Osteoblast (primary cell): ENCODE measurements at regions not wholly inside any gene's neighbourhood (a gene's known extent, or its start where the extent isn't known, plus 50 kb on each side); places are given as distances from the start of the nearest gene placed in this dataset.
"Not testable (repeated sequence)": the region's sequence is repeated elsewhere in the genome, so short reads cannot be mapped to it uniquely, and the experiment has no call there.

Experiments
- DNase-seq: peaks from one replicate; pipeline ENCODE4 v3.0.0; 2011; ENCODE audit warnings: low spot score, mixed read lengths; ENCODE audit not compliant: insufficient read length; ENCODE audit errors: missing footprints
- H2AFZ ChIP-seq: 2 replicates; pipeline ENCODE4 v1.6.0; 2011; ENCODE audit warnings: mild to moderate bottlenecking, low read length
- H3K27ac ChIP-seq: 2 replicates; pipeline ENCODE4 v1.5.1; 2011; ENCODE audit warnings: mild to moderate bottlenecking, low read depth, low read length, moderate library complexity
- H3K27me3 ChIP-seq: 2 replicates; pipeline ENCODE4 v1.6.0; 2012; ENCODE audit warnings: mild to moderate bottlenecking, control low read depth, inconsistent platforms, low read length, moderate library complexity; ENCODE audit not compliant: insufficient read depth
- H3K36me3 ChIP-seq: 2 replicates; pipeline ENCODE4 v1.5.1; 2011; ENCODE audit warnings: mild to moderate bottlenecking, low read length, control low read depth, moderate library complexity; ENCODE audit not compliant: insufficient read depth
- H3K4me1 ChIP-seq: 2 replicates; pipeline ENCODE4 v1.5.1; 2011; ENCODE audit warnings: mild to moderate bottlenecking, low read length, control low read depth, moderate library complexity; ENCODE audit not compliant: insufficient read depth
- H3K4me2 ChIP-seq: 2 replicates; pipeline ENCODE4 v1.6.0; 2011; ENCODE audit warnings: mild to moderate bottlenecking, low read length; ENCODE audit not compliant: insufficient read depth
- H3K4me3 ChIP-seq: fragments of 200-600 bp; sonication (generic); 3 replicates; pipeline ENCODE4 v1.5.1; 2012; ENCODE audit warnings: mild to moderate bottlenecking, low read length, inconsistent platforms; ENCODE audit not compliant: insufficient read depth
- H3K79me2 ChIP-seq: 2 replicates; pipeline ENCODE4 v1.6.0; 2012; ENCODE audit warnings: mild to moderate bottlenecking, low read length, control low read depth, inconsistent platforms; ENCODE audit not compliant: insufficient read depth
- H3K9me3 ChIP-seq: 2 replicates; pipeline ENCODE4 v1.5.1; 2011; ENCODE audit warnings: low read depth, low read length, control low read depth
- H4K20me1 ChIP-seq: 2 replicates; pipeline ENCODE4 v1.6.0; 2012; ENCODE audit warnings: mild to moderate bottlenecking, low read length, control low read depth; ENCODE audit not compliant: insufficient read depth
- TF ChIP-seq, protein P1 (sequence below): IDR thresholded peaks from 2 replicates; pipeline ENCODE4 v1.5.1; 2011; ENCODE audit warnings: mild to moderate bottlenecking, low read depth, low read length, moderate library complexity; ENCODE audit errors: extremely low read depth

- Histone ChIP-seq H4K20me1 (no peaks in the 10 kb centered on the region), H3K9me3 (no peaks in the 10 kb centered on the region), H3K4me3 (no peak overlapping the region), H3K27me3 (no peaks in the 10 kb centered on the region), H3K79me2 (no peaks in the 10 kb centered on the region), H3K27ac (peak overlapping the region; percentile 61), H3K4me2 (peak overlapping the region; percentile 82), H3K4me1 (peaks cover 34% of the 10 kb centered on the region), H3K36me3 (no peaks in the 10 kb centered on the region), H2AFZ (no peak overlapping the region)
- TF ChIP-seq, protein P1, sequence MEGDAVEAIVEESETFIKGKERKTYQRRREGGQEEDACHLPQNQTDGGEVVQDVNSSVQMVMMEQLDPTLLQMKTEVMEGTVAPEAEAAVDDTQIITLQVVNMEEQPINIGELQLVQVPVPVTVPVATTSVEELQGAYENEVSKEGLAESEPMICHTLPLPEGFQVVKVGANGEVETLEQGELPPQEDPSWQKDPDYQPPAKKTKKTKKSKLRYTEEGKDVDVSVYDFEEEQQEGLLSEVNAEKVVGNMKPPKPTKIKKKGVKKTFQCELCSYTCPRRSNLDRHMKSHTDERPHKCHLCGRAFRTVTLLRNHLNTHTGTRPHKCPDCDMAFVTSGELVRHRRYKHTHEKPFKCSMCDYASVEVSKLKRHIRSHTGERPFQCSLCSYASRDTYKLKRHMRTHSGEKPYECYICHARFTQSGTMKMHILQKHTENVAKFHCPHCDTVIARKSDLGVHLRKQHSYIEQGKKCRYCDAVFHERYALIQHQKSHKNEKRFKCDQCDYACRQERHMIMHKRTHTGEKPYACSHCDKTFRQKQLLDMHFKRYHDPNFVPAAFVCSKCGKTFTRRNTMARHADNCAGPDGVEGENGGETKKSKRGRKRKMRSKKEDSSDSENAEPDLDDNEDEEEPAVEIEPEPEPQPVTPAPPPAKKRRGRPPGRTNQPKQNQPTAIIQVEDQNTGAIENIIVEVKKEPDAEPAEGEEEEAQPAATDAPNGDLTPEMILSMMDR: no peak
- no peak for DNase-seq
These were observed 284.1 kb upstream of the GRAMD2B start for GRCh38 chr5:126139086-126139485.

- TF ChIP-seq, protein P1: no peak
- Histone ChIP-seq H4K20me1 (no peaks in the 10 kb centered on the region), H3K27ac (peak overlapping the region; percentile 61), H3K9me3 (no peaks in the 10 kb centered on the region), H3K79me2 (no peaks in the 10 kb centered on the region), H3K4me2 (peak overlapping the region; percentile 82), H2AFZ (peak overlapping the region; percentile 70), H3K36me3 (no peaks in the 10 kb centered on the region), H3K27me3 (no peaks in the 10 kb centered on the region), H3K4me3 (peak overlapping the region; percentile 52), H3K4me1 (peaks cover 34% of the 10 kb centered on the region)
- no peak for DNase-seq
These were observed 283.4 kb upstream of the GRAMD2B start for GRCh38 chr5:126139773-126140172.

DNA sequence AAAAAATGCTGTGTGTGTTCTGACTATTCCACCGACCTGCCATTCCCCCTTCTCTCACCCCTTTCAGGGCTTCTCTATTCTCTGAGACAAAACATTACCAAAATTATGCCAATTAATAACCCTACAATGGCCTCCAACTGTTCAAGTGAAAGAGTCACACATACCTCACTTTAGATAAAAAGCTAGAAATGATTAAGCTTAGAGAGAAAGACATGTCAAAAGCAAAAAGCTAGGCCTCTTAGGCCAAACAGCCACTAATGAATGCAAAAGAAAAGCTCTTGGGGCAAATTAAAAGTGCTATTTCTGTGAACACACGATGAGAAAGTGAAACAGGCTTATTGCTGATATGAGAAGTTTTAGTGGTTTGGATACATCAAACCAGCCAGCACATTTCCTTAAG lies 279.6 kb upstream of the GRAMD2B start:
- H3K27ac ChIP-seq: no peak overlapping the region
- no peaks in the 10 kb centered on the region for H3K79me2 ChIP-seq
- no peaks in the 10 kb centered on the region for H4K20me1 ChIP-seq
- H3K4me2 ChIP-seq: no peak overlapping the region
- H3K4me3 ChIP-seq: no peak overlapping the region
- H2AFZ ChIP-seq: peak overlapping the region; percentile 61
- no peaks in the 10 kb centered on the region for H3K27me3 ChIP-seq
- DNase-seq: no peak
- peaks cover 18% of the 10 kb centered on the region for H3K4me1 ChIP-seq
- TF ChIP-seq, protein P1: no peak
- no peaks in the 10 kb centered on the region for H3K9me3 ChIP-seq
- H3K36me3 ChIP-seq: no peaks in the 10 kb centered on the region

DNA sequence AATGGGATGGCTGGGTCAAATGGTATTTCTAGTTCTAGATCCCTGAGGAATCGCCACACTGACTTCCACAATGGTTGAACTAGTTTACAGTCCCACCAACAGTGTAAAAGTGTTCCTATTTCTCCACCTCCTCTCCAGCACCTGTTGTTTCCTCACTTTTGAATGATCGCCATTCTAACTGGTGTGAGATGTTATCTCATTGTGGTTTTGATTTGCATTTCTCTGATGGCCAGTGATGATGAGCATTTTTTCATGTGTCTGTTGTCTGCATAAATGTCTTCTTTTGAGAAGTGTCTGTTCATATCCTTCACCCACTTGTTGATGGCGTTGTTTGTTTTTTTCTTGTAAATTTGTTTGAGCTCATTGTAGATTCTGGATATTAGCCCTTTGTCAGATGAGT lies 272.9 kb upstream of the GRAMD2B start:
- H3K4me3 ChIP-seq, H3K27ac ChIP-seq, H4K20me1 ChIP-seq, DNase-seq, H3K4me2 ChIP-seq, H3K36me3 ChIP-seq, H3K79me2 ChIP-seq, H3K4me1 ChIP-seq, H3K27me3 ChIP-seq, H2AFZ ChIP-seq, H3K9me3 ChIP-seq: not testable (repeated sequence)

- not testable (repeated sequence) for DNase-seq, H2AFZ ChIP-seq, H3K4me3 ChIP-seq, H3K36me3 ChIP-seq, H3K79me2 ChIP-seq, H3K27ac ChIP-seq, H3K4me1 ChIP-seq, H3K4me2 ChIP-seq, H3K27me3 ChIP-seq, H4K20me1 ChIP-seq, H3K9me3 ChIP-seq
These were observed 267.9 kb upstream of the GRAMD2B start for GRCh38 chr5:126155298-126155697.
